ENCODE measurements at regions not wholly inside any gene's neighbourhood (a gene's known extent, or its start where the extent isn't known, plus 50 kb on each side); places are given as distances from the start of the nearest gene placed in this dataset.

GRCh38 chr4:121519236-121519838 is 138.5 kb upstream of the QRFPR start:
- DNase-seq = no peak

DNA sequence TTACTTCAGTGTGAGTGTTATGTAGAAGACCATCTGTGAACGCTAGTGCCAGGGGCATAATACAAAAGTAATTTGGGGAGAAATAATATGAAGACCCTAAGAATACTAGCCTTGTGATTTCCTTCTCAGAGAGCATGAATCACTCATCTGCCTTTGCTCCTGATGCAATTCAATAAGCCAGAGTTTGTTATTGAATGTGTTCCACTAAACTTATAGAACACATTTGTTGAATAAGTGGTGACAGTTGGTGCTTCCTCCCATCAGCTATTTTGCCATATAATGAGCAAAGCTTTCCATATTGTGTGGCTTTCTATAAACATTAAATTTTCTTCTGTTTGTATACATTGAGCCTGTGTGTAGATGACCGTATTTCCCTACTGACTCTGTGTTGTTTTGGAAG is 136.4 kb upstream of the QRFPR start:
- no peak for DNase-seq

DNA sequence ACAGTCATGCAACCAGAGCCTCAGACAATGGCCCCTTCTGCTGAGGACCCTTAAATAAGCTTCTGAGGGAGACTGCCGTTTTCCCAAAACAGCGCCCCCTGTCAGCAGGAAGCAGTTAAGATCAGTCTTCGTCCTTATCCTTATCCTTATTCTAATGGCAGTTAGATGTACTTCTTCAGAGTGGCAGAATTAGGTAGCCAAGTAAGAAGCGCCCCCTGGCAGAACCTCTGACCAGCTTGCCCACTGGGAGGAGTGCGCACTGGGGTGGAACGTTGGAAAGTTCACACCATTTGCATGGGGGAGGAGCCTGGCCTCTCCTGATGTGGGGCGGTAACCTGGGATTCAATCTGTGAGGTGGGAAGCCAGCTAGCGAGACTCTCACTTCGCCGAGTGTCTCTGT is 133.6 kb upstream of the QRFPR start:
- DNase-seq = no peak

DNA sequence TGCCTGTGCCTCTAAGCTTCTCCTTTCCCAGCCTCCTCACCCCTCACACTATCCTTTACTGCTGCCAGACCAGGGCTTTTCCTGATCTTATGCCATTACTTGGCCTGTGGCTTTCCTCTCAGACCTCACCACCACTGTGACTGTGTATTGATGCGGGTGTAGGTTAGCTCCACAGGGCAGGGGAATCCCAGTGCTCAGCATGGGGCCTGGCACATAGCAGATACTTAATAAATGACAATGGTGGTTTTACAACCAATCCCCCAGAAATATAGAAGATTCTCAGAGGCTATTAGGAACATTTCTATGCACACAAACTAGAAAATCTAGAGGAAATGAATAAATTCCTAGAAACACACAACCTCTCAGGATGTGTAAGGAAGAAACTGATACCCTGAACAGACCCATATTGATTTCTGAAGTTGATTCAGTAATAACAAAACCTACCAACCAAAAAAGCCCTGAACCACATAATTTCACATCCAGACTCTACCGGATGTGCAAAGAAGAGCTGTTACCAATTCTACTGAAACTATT is 129.6 kb upstream of the QRFPR start:
- no peak for DNase-seq

DNA sequence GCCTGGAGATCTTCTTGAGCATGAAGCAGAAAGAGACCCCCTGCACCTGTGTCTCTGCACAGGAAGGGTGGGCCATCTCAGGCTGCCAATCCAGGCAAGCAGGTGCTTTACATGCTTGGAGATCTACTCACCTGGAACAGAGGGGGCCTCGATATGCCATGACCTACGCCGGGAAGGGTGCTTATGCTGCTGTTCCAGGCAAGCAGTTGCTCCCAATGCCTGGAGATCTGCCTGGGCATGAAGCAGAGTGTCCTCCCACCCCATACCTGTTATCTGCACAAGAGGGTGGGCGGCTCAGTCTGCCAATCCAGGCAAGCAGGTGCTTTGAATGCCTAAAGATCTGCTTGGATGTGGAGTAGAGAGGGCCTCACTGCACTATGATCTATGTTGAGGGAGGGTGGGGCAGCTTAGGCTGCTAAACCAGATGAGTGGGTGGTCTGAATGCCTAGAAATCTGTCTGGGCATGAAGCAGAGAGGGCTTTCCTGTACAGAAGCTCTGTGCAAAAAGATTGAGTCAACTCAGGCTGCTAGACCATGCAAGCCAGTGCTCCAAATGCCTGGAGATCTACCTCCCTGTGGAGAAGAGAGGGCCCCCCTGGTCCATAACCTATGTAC is 104.5 kb upstream of the QRFPR start:
- no peak for DNase-seq

DNA sequence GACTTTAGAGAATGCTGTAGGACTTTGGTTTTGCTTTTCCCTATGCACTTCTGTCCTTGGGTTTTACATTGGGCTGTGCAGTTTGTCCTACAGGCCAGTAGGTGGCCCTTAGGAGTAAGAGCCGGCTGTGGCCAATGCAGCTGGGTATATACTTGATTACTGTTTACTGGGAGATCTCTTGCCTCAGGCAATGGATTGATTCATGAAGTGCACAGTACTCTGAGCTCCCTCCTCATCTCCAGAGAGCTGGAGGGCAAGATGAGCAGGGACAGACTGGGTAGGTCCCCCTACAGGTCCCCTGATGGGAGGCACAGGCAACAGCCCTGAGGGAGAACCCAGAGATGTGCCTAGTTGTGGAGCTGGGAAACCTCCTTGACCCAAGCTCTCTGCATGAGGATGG is 103.8 kb upstream of the QRFPR start:
- no peak for DNase-seq

- no peak for DNase-seq
These were observed 99.0 kb upstream of the QRFPR start for GRCh38 chr4:121479808-121480207.

GRCh38 chr4:121477480-121477879 is 96.7 kb upstream of the QRFPR start:
- no peak for DNase-seq

GRCh38 chr4:121477079-121477478 is 96.3 kb upstream of the QRFPR start:
- DNase-seq = no peak

- no peak for DNase-seq
These were observed 92.3 kb upstream of the QRFPR start for GRCh38 chr4:121472937-121473721.

GRCh38 chr4:121464854-121465253 is 84.0 kb upstream of the QRFPR start:
- no peak for DNase-seq

DNA sequence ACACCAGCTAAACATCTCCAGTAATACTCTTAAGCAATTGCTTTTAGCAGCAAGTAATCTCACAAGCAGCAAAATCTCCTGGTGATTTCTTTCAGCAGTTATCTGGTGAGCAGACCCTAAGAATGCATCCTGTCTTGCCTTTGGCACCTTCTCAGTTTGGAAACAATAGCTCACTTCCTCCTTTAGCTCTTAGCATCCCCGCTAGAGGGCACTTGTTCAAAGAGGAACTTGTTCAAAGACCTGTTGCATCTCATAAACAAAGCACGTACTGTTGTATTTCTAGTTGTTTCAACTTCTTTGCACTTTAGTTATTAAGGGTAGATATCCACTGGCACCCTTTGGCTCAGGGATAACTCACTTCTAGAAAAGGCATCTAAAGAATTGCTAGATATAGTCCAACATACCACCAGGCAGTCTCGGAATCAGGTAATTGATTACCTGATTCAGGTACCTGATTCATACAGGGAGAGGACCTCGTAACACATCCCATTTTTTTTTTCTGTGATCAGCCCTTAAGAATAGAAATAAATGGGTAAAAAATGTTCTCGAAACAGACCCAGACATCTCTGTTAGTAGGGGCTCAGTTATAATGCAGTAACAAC is 81.9 kb upstream of the QRFPR start:
- DNase-seq = peak in 1 of 2 experiments; percentile 13

- DNase-seq = no peak
These were observed 78.2 kb upstream of the QRFPR start for GRCh38 chr4:121459026-121459425.

DNA sequence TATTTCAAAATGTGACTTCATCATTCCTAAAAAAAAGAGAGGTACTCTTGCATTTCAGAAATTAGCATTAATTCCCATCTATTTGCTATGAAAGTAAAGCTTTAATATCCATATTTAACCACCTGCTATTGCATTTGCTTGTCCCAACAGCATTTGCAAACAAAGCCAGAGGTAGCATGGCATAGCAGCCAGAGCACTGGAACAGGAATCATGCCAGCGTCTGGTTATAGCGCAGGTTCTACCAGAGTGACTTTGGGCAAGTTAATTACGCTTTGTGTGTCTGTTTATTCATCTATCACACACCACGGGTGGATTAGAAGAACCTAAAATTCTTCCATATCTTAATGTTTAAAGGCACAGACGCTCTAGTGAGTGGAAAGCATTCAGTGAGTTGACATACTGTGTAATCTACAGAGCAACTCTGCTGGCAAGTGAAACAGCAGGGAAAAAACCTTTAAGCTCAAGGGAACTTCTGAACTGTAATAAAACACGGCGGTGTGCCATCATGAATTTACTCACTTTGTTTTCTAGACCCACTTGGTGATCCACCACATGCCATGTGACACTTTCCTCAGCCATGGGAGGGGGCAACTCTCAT is 76.6 kb upstream of the QRFPR start:
- no peak for DNase-seq

DNA sequence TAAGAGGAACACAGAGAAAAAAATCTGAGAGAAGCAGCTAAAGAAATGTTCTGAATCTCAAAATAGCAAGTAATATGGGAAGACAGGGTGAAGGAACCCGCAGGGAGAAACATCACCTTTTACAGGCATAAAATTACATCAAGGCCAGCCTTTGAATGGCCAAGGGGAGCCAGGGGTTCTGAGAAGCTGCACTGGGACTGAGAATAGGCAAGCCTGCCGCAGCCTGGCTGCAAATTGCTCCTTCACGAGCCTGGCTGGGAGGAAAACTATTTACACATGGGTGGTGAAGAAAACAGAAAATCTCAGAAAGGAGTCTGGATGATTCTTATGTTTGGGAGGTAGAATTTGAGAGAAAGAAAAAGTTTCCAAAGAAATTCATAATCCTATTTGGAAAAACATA is 74.5 kb upstream of the QRFPR start:
- DNase-seq = no peak

- DNase-seq = no peak
These were observed 73.6 kb upstream of the QRFPR start for GRCh38 chr4:121454251-121454979.

DNA sequence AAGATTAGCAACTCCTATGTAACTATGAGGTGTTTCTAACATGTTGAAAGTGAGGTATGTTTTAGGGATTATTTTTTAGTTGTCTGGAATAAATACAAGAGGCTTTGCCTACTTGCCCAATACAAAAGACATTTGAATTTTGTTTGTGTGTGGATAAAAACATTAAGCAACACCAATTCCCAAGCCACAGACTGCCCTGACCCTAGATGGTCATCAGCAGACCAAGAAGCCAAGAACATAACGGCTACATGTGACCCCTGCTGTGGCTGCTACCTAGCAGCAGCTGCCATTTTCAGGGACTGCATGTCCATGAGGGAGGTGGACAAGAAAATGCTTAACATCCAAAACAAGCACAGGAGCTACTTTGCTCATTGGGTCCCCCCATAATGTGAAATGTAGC is 70.5 kb upstream of the QRFPR start:
- DNase-seq = no peak

DNA sequence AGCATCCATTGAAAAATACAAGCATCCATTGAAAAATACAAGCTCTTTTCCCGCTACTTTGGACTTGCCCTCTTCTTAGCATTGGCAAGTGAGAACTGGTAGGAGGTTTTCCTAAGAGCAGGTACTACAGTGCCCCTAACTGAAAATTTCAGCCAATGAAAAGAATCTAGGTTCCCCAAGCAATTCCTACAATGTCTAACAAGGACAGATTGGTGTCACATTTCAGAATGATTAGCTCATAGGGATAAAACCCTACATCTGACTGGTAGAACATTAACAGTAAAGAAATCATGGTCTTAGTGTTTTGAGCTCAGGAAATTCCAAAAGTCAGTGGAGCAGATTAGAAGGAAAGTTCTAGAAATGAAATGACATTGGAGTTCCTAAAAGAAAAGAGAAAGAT is 68.6 kb upstream of the QRFPR start:
- no peak for DNase-seq

DNA sequence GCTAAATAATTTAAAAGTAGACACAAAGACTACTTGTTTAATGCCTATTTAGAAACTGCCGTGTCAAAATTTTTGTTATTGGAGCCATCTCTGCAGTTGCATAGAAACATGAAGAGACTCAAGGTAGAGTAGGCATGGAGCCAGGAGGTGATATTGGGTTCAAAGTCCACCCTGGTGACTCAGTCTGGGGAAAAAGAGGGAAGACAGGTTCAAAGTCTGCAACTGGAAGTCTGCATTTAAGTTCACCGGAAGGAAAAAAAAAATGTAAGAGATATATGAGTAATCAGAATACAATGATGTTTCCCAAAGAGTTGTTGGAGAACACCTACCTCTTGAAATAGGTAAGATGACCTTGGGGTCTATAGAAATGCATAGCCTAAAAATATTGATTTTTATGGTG is 67.4 kb upstream of the QRFPR start:
- DNase-seq = no peak

DNA sequence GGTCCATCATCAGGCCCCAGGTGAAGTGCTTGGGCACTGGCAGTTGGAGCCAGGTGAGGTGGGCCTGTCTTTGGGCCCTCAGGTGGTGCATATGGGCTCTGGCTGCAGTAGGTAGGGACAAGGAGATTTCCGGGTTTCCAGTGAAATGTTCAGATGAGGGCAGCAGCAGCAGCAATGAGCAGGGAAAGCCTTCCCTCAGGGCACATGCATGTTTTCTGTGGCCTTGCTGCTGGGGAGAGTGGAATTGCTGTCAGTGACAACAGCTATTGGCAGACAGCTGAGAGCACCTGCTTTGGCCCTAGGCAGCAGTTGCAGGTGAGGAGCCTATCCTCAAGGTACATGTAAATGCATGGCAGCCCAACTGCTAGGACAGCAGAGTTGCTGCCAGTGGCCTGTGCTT is 58.9 kb upstream of the QRFPR start:
- no peak for DNase-seq
